ENCODE measurements at regions not wholly inside any gene's neighbourhood (a gene's known extent, or its start where the extent isn't known, plus 50 kb on each side); places are given as distances from the start of the nearest gene placed in this dataset.

DNA sequence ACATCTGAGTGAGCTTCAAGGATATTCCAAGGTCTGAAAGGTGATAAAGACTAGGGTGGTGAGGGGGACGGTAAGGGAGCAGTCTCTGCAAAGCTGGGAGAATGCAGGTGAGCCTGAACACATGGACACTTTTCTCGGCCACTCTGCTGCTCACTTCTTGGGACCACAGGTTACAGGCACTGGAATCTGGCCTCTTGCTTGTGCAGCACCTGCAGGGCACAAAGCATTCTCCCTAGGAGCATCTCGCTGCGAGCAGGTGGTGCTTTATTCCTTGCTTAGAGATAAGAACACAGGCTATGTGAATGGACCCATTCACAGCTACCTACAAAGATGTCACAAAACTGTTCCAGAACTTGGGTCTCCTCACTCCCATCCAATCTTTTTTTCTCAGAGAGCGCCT, 153.2 kb downstream of the DDX1 start:
- DNase-seq: peak in 1 of 3 donors; percentile 24
- peaks cover 0 to 22% (median 0%) of the 10 kb centered on the region in 4 donors for H3K4me1 ChIP-seq
- no peaks in the 10 kb centered on the region for H3K9me3 ChIP-seq
- no peaks in the 10 kb centered on the region for H3K36me3 ChIP-seq
- TF ChIP-seq, protein P1, sequence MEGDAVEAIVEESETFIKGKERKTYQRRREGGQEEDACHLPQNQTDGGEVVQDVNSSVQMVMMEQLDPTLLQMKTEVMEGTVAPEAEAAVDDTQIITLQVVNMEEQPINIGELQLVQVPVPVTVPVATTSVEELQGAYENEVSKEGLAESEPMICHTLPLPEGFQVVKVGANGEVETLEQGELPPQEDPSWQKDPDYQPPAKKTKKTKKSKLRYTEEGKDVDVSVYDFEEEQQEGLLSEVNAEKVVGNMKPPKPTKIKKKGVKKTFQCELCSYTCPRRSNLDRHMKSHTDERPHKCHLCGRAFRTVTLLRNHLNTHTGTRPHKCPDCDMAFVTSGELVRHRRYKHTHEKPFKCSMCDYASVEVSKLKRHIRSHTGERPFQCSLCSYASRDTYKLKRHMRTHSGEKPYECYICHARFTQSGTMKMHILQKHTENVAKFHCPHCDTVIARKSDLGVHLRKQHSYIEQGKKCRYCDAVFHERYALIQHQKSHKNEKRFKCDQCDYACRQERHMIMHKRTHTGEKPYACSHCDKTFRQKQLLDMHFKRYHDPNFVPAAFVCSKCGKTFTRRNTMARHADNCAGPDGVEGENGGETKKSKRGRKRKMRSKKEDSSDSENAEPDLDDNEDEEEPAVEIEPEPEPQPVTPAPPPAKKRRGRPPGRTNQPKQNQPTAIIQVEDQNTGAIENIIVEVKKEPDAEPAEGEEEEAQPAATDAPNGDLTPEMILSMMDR (IDR thresholded peaks at IDR 0.05): no peak
- TF ChIP-seq POLR2A (IDR thresholded peaks at IDR 0.05): no peak
- H3K27ac ChIP-seq: no peak overlapping the region
- H3K27me3 ChIP-seq: no peaks in the 10 kb centered on the region
- H3K4me3 ChIP-seq: no peak overlapping the region

DNA sequence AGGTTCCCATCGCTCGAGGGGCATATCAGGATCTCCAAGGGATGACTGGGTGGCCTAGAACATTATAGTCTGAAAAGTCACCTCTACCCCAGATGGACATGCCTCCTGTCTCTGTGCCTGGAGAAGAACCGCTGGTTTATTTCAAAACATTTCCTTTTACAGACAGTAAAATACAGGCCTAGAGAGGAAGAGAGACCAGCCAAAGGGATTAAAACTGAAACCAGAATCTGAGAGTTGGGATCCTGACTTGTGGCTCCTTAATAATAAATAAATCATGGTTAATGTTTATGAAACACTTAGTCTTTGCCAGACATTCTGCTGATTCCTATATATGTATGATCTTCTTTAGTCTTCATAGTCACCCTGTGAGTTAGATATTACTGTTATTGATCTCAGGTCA, 153.7 kb downstream of the DDX1 start:
- H3K9me3 ChIP-seq: no peaks in the 10 kb centered on the region
- no peak for TF ChIP-seq POLR2A (IDR thresholded peaks at IDR 0.05)
- TF ChIP-seq, protein P1 (IDR thresholded peaks at IDR 0.05): no peak
- H3K36me3 ChIP-seq: no peaks in the 10 kb centered on the region
- H3K4me3 ChIP-seq: no peak overlapping the region
- no peaks in the 10 kb centered on the region for H3K27me3 ChIP-seq
- no peak overlapping the region for H3K27ac ChIP-seq
- peaks cover 0 to 26% (median 0%) of the 10 kb centered on the region in 4 donors for H3K4me1 ChIP-seq
- DNase-seq: no peak

DNA sequence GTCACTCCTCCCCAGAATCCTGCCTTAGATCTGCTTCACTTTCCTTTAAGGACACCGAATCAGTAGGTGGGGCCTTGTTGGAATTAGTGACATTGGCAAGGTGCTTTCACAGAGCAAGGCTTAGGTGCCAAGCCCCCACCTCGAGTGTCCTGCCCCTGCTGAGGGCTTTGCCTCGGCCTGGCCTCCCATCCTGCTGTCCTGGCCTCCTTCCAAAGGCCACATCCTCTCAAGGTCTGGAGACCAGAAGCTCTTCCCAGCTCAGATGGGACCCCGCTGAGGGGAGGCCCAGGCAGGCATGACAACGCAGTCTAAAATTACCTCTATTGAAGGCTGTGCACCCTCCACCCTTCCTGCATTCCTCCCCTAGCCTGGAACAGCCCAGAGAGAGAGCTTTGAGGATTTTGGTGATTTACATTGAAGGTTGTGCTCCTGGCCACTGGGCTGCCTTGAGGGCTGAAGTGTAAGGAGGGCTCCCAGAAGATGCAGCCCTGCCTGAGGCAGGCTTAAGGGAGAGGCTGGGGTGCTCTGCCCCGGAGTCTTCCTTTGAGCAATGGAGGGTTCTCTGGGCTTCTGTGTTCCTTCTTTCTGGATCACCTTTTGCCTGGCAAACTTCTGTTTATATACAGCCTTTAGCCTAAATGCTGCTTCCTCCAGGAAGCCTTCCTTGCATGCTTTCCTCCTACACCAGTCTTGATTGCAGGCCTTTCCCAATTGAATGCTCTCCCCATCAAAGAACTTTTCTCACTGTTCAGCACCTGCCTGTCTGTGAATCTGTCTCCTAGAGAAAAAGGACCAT, 154.4 kb downstream of the DDX1 start:
- H3K4me1 ChIP-seq: peaks cover 0 to 26% (median 0%) of the 10 kb centered on the region in 4 donors
- DNase-seq: peak in 1 of 3 donors; percentile 34

DNA sequence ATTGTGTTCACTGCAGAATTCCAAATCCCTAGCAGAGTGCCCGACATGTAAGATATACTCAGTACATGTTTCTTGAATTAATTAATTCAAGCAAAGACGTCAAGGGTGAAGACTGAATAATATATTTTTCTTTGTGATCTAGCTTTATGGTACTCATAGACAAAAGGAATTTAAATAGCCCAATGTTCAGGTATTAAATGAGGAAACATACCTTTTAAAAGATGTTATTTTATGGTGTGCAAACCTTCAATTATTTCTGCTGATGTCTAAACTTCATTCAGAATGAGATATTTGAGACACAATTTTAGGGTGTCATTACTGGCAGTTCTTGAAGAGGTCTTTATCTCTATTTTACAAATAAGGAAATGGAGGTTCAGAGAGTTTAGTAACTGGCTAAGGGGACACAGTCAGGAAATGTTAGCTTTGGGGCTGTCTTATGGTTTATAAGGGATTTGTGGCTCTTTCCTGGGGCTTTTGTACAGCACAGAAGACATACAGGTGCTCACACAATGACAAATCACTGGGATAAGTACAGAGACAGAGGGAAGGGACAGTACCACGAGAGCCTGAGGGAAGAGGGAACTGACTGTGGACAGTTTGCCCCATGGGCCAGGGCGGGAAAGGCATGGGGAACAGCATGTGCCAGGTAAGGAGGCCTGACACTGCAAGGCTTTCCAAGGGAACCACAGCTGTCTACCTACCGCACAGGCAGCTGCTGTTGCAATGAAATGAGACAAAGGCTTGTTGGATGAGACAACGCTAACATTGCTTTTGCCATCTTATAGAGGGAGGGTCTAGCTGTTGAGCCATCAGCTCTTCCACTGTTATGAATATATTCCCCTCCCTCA, 155.3 kb downstream of the DDX1 start:
- no peak overlapping the region for H3K27ac ChIP-seq
- no peaks in the 10 kb centered on the region for H3K36me3 ChIP-seq
- H3K9me3 ChIP-seq: no peaks in the 10 kb centered on the region
- H3K27me3 ChIP-seq: no peaks in the 10 kb centered on the region
- DNase-seq: peak in 1 of 3 donors; percentile 13
- no peak overlapping the region for H3K4me3 ChIP-seq
- peaks cover 0 to 26% (median 0%) of the 10 kb centered on the region in 4 donors for H3K4me1 ChIP-seq
- TF ChIP-seq POLR2A (IDR thresholded peaks at IDR 0.05): no peak
- TF ChIP-seq, protein P1 (IDR thresholded peaks at IDR 0.05): no peak

More for the DNA sequence above, 154.4 kb downstream of the DDX1 start:
- no peak for TF ChIP-seq POLR2A (IDR thresholded peaks at IDR 0.05)
- TF ChIP-seq, protein P1 (IDR thresholded peaks at IDR 0.05): no peak
- H3K36me3 ChIP-seq: no peaks in the 10 kb centered on the region
- no peak overlapping the region for H3K4me3 ChIP-seq
- H3K27me3 ChIP-seq: no peaks in the 10 kb centered on the region
- no peaks in the 10 kb centered on the region for H3K9me3 ChIP-seq
- H3K27ac ChIP-seq: no peak overlapping the region

DNA sequence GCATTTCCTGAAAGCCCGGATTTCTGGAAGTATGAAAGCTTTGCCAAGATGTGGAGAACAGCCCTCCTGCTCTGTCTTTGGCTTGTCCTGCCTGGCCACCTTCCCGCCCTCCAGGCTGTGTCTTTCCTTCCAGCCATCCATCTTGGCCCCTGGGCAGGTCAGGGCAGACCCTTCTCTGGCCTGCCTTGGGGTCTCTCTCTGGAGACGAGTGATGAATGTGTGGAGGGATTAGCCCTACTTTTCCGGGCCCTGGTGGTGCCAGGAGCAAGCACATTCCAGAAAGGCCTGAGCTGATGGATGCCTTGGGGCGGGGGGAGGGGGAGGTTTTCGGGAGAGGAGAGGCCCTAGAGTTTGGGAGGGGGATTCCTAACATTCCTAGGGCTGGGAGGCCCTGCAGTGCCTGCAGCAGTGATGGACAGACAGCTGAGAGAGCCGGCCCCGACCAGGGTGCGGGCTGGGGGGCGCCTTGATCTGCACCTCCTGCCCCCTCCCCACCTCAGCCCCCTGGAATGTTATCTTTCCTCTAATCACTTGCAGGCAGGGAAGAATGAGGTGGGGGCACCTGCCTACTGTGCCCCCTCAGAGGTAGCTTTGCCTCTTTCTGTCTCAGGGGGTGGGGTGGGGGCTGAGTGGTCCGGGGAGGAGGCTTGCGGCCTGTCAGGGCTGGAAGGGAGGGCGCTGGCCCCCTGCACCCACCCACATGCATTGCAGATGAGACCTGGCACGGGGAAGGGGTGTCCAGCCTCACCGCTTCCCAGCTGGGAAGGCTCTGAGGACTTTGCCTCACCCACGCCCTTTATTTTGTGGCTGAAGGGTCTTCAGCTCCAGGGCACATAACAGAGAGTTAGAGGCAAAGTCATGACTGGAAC, 156.2 kb downstream of the DDX1 start:
- peak in 1 of 3 donors; percentile 19 for DNase-seq
- Histone ChIP-seq H3K4me3 (no peak overlapping the region), H3K9me3 (no peaks in the 10 kb centered on the region), H3K27ac (no peak overlapping the region), H3K4me1 (peaks cover 0 to 26% (median 0%) of the 10 kb centered on the region in 4 donors), H3K27me3 (no peaks in the 10 kb centered on the region), H3K36me3 (no peaks in the 10 kb centered on the region)
- TF ChIP-seq, protein P1 (IDR thresholded peaks at IDR 0.05): no peak
- TF ChIP-seq POLR2A (IDR thresholded peaks at IDR 0.05): no peak

Measured in Peyer's patch (tissue), 4 donors.